CMK (cell line): ENCODE measurements at regions not wholly inside any gene's neighbourhood (a gene's known extent, or its start where the extent isn't known, plus 50 kb on each side); places are given as distances from the start of the nearest gene placed in this dataset.

Experiments used
- DNase-seq: peaks from one replicate; pipeline ENCODE4 v3.0.0-alpha.2; 2010; ENCODE audit warnings: low read depth

DNA sequence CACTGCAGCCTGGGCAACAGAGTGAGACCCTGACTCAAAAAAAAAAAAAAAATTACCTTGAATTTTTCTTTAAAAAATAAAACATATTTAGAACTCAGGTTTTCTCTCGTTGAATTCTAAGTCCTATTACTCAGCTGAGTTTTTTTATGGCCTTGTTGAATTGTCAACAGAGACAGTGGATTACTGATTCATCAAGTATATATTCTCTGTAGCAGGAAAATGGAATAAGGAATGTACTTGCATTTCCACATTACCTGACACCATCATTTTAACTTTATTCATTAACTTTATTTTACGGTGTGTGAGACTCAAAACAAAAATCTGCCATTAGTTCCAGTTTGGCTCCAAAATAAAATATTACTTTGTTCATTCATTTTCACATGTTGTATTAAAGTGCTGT lies 53.8 kb upstream of the APP start:
- no peak for DNase-seq
